Body of pancreas (tissue), 4 donors: ENCODE measurements at regions not wholly inside any gene's neighbourhood (a gene's known extent, or its start where the extent isn't known, plus 50 kb on each side); places are given as distances from the start of the nearest gene placed in this dataset.

Source experiments
- CTCF ChIP-seq, 7 experiments: fragments of 450-650 bp in 4 of 7; fragments of 200-600 bp in 3 of 7; sonication (generic) in 3 of 7; IDR thresholded peaks; one replicate each; pipeline ENCODE4 v1.5.1; 2016 to 2019; ENCODE audit warnings: antibody characterized with exemption in 7 of 7
- POLR2A ChIP-seq, 3 donors: fragments of 450-650 bp; IDR thresholded peaks; one replicate each; pipeline ENCODE4 v1.6.1; 2016; ENCODE audit warnings: antibody characterized with exemption in 3 of 3, mild to moderate bottlenecking in 2 of 3

DNA sequence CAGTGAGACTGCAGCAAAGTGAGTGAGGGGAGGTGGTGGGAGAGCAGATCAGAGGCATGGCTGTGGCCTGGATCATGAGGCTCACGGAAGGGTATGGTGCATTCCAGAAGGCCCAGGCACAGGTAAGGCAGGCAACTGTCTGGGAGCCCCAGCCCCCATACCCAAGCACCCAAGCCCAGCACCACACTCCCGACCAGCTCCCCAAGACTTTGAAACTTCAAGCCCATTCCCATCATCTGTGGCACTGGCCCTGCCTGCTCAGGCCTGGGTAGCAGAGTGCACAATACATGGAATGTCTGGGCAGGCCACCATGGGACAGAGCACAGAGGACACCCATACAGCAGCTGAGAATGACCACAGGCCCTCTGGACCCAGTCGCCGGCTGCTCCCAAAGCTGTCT lies 202.6 kb upstream of the ARL4C start:
- TF ChIP-seq CTCF (IDR thresholded peaks at IDR 0.05) = no peak
- no peak for TF ChIP-seq POLR2A (IDR thresholded peaks at IDR 0.05)
